ENCODE measurements at regions not wholly inside any gene's neighbourhood (a gene's known extent, or its start where the extent isn't known, plus 50 kb on each side); places are given as distances from the start of the nearest gene placed in this dataset.

DNA sequence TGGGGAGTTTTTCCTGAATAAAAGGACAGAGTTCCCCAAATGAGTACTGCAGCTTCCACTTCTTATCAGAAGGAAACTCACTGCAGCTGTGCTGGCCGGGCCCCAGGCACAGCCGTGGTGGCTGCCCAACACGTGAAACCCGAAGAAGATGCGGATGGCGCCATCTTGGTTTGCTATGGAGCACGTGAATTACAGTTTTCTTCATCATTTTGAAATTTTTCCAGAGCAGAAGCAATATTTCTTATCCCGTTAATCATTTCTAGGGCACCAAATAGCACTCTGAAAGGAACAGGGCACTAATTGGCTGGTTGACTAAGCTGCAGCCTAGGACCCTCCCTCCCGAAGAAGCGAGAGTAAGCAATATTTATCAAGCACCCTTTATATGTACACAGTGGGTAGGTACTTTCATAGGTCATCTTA is 63.2 kb upstream of the EPS8L3 start:
- DNase-seq (ENCODE audit: low read depth, low spot score) = no peak

DNA sequence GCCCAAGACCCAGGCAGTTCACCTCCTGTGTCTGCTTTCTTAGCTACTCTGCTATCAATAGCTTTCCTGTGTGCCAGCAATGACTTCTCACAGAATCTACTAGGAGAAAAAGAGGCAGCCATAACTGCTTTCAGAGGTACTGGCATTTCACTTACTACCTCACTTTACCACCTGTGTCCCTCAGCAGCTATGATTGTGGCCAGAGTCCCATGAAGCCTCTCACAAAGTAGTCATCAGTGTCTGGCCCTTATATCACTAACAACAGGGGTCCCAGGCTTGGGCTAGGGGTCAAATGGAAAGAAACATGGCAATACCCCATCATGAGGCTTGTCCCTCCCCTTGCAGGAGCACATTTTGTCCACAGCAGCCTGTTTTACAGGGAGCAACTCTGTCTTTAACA is 62.7 kb upstream of the EPS8L3 start:
- no peak for DNase-seq (ENCODE audit: low read depth, low spot score)

DNA sequence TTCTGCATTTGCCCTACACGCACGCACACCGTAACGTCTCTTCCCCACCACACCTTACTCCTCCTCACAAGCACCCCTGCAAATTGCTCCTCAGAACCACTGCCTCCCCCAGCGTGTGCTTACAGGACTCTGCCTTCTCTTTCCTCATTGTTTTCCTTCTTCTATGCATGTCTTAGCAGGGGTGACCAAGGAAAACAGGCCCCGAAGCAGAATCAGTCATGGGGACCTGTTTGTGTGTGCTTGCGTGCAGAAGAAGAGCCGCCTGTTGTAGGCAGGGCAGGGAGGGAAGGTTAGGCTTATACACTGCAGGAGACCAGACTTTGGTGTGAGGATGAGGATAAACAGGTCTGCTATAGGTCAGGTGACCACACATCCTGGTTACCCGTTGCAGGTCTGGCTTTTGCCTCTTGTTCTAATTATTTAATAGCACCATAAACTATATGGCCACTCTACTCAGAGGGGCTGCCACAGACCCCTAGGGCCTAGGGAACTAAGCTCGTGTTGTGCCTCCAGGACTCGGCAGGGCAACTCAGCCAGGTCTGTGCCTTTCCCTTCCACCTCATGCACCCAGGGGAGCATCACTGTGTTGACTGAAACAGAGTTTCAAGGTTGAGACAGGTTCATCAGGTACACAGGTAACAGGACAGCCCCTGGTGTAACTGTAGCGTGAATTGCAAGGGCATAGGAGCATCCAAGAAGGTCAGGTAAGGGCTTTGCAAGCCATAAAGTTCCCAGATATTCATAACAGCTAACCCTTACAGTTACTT is 60.8 kb upstream of the EPS8L3 start:
- DNase-seq (ENCODE audit: low read depth, low spot score) = no peak

DNA sequence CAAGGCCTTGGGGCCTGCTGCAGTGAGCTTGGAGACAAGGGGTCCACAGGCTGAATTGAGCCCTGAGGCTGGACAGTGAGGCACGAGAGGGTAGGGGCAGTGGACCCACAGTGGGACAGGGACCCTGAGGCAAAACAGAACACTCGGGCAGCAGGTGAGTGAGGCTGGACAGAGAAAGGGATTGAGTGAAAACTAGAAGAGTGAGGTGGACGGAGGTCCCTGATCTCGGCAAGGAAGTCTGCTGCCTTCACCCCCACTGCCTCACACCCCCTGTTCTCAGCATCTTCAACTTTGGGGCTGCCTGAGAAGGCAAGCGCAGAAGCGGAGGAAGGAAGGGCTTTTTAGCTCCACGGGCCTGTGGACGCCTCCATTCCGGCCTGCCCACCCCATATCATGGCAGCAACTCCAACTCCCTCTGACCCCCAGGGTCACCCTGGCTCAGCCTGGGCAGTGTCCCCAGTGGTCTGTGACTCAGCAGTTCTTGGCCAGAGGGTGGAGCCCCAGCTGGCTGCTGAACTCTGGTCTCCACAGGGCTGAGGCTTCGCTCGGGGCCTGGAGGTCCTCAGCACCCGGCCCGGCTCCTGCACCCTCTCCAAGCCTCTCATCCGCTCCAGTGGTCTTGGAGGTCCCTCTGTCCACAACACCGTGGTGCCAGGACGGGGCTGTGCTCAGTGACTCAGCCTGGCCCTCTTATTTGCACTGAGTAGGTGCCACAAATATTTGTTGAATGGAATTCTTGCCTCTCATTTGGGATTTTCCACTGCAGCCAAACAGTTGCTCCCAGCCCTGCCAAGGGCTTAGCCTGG is 60.0 kb upstream of the EPS8L3 start:
- peak; percentile 74 for DNase-seq (ENCODE audit: low read depth, low spot score)

GRCh38 chr1:109822749-109823542 is 59.2 kb upstream of the EPS8L3 start:
- no peak for DNase-seq (ENCODE audit: low read depth, low spot score)

DNA sequence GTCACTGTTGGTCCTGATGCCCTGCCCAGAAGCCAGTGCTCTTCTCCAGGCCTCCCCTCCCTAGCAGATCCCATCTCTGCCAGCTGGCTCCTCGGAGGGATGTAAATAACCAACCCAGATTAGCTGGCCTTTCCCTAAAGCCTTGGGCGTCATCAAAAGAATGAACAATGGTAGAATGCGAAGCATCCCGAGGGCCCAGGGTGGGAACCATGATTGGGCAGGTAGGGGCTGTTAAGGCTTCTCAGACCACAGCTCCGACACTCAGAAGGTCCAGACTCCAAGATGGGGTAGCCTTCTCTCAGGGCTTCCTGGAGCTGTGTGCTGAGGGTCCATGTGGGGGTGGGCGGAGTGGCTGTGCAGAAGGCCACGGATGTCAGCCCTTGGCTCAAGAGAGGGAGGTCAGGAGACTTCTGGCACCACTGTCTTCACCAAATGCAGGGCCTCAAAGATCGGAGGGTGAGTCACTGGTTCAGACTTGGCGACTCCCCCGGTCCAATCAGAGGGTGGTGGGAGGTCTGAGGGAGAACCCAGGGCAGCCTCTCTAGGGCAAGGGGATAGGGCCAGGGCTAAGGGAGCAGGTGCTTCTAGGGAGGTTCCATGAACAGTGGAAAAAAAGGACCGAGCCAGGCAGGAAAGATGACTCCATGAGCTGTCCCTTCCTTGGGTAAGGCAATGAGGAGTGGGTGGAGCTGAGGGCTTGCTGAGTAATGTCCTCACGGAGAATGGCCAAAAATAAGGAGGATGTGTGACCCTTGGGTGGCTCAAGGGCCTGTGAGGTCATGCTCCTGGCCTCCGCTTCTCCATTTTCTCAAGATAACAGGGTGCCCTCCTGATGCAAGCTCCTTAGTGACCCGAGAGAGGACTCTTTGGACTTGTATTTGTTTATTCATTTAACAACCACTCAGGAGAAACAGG is 58.4 kb upstream of the EPS8L3 start:
- DNase-seq (ENCODE audit: low read depth, low spot score) = peak; percentile 31

DNA sequence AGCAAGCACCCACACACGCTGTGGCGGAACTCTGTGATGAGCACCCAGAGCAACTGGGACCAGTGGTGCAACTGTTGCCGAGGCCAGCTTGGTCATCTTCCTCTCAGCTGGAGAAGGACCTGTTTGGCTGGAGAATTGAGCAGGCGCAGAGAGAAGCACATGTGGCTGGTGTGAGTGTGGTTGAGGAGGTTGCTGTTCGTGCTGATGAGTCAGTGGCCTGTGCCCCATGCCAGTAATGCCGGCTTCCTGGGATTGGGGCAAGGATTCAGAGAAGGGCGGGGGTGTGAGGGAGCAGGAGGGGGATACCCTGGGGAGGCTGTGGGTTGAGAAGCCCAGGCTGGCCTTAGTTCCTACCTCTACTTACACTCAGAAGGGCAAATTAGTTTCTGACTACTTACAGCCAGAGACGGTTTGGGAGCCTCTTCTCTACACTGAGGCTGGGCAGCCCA is 57.5 kb upstream of the EPS8L3 start:
- DNase-seq (ENCODE audit: low read depth, low spot score) = peak; percentile 91

GRCh38 chr1:109819906-109820305 is 56.2 kb upstream of the EPS8L3 start:
- no peak for DNase-seq (ENCODE audit: low read depth, low spot score)

- no peak for DNase-seq (ENCODE audit: low read depth, low spot score)
Measured at GRCh38 chr1:109818988-109819764, 55.5 kb upstream of the EPS8L3 start.

GRCh38 chr1:109818271-109818987 is 54.7 kb upstream of the EPS8L3 start:
- DNase-seq (ENCODE audit: low read depth, low spot score) = no peak

- DNase-seq (ENCODE audit: low read depth, low spot score) = no peak
Measured at GRCh38 chr1:109817881-109818270, 54.2 kb upstream of the EPS8L3 start.

DNA sequence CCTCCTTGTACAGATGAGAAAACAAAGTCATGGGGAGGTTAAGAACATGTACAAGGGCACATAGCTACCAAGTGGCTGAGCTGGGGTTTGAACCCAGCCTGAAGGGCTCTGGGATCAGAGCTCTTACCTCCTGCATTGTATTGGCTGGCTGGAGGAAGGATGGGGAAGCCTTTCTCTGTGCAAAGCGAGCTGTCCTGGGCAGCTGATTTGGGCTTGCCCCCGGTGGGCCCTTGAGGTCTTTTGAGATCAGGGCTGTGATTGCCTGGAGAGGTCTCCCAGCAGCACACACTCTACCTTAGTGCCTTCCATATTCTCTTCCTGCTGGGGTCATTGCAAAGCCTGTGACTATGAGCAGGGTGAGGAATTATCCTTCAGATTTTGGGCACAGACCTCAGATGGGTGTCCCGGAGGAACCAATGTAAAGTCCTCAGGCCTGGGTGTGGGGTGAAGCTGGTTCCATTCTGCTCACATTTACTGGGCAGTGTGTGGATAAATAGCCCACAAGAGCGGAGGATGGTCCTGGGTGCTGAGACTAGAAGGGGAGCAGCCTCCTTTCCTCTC is 53.3 kb upstream of the EPS8L3 start:
- no peak for DNase-seq (ENCODE audit: low read depth, low spot score)

DNA sequence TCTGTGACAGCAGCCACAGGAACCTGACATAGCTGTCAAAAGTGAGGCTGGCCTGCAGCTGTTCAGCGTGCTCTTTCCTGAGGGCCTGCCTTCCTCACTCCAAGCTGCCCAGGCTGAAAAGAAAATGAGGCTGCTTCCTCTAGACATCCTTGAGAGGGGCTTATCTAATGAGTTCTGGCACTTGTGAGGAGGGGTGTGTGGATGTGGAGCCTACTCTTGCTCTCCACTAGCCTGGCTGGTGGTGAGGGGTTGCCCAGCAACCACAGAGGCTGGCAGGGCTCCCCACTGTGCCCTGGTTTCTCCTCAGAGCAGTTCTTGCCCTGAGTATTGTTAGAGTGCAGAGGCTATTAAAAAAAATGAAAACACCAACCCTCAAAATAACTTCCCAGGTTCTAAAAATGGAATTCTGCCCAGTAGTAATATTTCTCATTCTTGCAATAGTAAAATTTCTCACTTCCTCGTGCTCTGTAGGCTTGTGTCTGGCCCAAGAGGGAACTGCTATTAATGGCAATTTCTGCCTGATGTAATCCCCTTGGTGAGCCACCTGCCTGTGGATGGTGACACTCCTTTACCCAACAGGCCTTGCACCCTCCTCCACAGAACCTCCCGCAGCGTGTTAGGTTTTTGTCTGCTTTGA is 52.6 kb upstream of the EPS8L3 start:
- DNase-seq (ENCODE audit: low read depth, low spot score) = no peak

- no peak for DNase-seq (ENCODE audit: low read depth, low spot score)
Measured at GRCh38 chr1:109815809-109816174, 52.1 kb upstream of the EPS8L3 start.

DNA sequence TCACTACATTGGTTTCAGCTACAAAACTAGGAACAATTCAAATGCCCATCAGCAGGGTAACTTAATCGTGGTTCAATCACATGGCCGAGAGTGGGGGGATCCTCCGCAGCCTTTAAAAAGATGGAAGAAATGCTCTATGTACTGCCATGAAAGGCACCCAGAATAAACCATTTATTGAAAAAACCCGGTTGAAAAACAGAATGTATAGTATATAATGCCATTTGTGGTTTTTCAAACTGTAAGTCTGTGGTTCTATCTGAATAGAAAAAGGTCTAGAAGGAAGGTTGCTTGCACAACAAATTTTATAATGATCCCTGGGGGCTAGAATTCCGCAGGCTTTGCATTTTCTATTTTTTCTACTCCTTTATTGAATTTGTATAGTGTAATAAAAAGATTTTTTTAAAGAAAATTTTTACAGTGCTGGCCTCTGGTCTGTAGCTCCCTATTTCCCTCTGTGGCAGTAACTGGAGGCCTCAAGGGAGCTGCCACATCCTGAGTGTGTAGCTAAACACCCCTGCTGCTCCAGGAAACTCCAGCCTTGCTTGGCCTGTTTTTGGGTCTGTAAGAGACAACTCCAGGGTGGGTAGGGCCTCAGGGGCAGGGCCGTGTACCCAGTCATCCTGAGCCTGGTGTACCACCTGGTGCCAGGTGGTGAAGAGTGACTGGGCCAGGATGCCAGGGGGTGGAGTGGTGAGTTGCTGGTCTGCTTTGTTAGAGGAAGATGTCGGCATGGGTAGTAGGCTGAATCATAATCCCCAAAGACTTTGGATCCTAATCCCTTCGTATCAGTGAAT is 51.5 kb upstream of the EPS8L3 start:
- no peak for DNase-seq (ENCODE audit: low read depth, low spot score)

- DNase-seq (ENCODE audit: low read depth, low spot score) = no peak
Measured at GRCh38 chr1:109814223-109814622, 50.5 kb upstream of the EPS8L3 start.

All from astrocyte of the hippocampus (primary cell).